SK-N-SH (cell line): ENCODE measurements at regions not wholly inside any gene's neighbourhood (a gene's known extent, or its start where the extent isn't known, plus 50 kb on each side); places are given as distances from the start of the nearest gene placed in this dataset.

Experiments
- CTCF ChIP-seq: fragments of 200-600 bp; sonication (generic); IDR thresholded peaks from 2 replicates; pipeline ENCODE4 v1.6.1; 2017; ENCODE audit warnings: antibody characterized with exemption, mild to moderate bottlenecking, moderate library complexity
- TCF12 ChIP-seq: IDR thresholded peaks from 2 replicates; pipeline ENCODE4 v1.4.0; 2012

- TF ChIP-seq TCF12 (peak; percentile 90), CTCF (no peak)
Observed at GRCh38 chr1:198443365-198444233, 96.9 kb downstream of the ATP6V1G3 start.
